ENCODE measurements at regions not wholly inside any gene's neighbourhood (a gene's known extent, or its start where the extent isn't known, plus 50 kb on each side); places are given as distances from the start of the nearest gene placed in this dataset.

DNA sequence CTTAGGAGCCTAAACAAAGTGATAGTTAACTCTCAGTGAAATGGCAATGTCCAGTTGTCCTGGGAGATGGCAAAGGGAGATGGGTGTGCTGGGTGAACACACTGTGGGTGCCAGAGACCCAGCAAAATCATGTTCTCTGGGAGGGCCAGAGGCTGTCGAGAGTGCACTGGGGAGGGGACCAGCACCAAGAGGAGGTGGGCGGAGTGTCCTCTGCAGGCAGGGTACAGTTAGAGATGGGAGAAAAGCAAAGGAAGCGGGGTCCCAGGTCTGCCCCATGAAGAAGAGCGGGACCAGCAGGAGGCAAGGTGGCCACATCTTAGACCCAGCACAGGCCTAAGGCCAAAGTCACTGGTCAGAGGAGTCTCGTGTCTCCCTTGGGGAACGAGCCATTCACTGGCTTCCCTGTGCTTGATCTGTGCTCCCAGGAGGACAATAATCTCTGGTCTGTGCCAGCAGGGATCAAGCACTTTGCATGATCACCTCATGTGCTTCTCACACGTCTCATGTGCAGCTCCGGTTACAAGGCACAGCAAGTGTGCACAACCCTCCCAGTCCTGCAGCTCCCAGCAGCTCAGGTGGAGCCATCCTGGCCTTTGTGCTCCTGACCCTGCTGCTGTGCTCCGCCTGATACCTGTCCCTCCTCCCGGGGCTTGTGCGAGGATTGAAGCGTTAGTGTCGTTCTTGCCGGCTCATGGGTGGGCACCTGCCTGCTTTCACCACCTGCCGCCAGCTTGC, 100.9 kb downstream of the FAM53A start:
- TF ChIP-seq, protein P1, sequence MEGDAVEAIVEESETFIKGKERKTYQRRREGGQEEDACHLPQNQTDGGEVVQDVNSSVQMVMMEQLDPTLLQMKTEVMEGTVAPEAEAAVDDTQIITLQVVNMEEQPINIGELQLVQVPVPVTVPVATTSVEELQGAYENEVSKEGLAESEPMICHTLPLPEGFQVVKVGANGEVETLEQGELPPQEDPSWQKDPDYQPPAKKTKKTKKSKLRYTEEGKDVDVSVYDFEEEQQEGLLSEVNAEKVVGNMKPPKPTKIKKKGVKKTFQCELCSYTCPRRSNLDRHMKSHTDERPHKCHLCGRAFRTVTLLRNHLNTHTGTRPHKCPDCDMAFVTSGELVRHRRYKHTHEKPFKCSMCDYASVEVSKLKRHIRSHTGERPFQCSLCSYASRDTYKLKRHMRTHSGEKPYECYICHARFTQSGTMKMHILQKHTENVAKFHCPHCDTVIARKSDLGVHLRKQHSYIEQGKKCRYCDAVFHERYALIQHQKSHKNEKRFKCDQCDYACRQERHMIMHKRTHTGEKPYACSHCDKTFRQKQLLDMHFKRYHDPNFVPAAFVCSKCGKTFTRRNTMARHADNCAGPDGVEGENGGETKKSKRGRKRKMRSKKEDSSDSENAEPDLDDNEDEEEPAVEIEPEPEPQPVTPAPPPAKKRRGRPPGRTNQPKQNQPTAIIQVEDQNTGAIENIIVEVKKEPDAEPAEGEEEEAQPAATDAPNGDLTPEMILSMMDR (IDR thresholded peaks at IDR 0.05; ENCODE audit: insufficient read depth, low read depth, low read length), result no peak
- no peak for TF ChIP-seq EZH2 (IDR thresholded peaks at IDR 0.05; ENCODE audit: insufficient read depth, low read length)

Data from astrocyte (in vitro differentiated cells and primary cell).